Left lung (tissue), 4 donors: ENCODE measurements at regions not wholly inside any gene's neighbourhood (a gene's known extent, or its start where the extent isn't known, plus 50 kb on each side); places are given as distances from the start of the nearest gene placed in this dataset.

Experiments
- ATAC-seq: fragments of 200-7000 bp; cut with Tn5 transposase; one replicate; pipeline ENCODE4 v1.9.1; 2020; ENCODE audit warnings: moderate library complexity
- DNase-seq, 4 donors: peaks; one replicate each; pipeline ENCODE4 v3.0.0-alpha.2; 2013 to 2020
- H3K27ac ChIP-seq, 2 donors: fragments of 200-600 bp; sonication (generic) in 1 of 2; one replicate each; pipeline versions ENCODE4 v1.5.0 to v1.8.0; 2020 to 2021
- H3K27me3 ChIP-seq, 2 donors: fragments of 200-600 bp; sonication (generic) in 1 of 2; one replicate each; pipeline versions ENCODE4 v1.5.0 to v1.8.0; 2020 to 2021
- H3K36me3 ChIP-seq, 2 donors: fragments of 200-600 bp; sonication (generic) in 1 of 2; one replicate each; pipeline versions ENCODE4 v1.5.0 to v1.8.0; 2020 to 2021
- H3K4me1 ChIP-seq, 2 donors: fragments of 200-600 bp; one replicate each; pipeline ENCODE4 v1.8.0; 2021
- H3K4me3 ChIP-seq, 2 donors: fragments of 200-600 bp; sonication (generic) in 1 of 2; one replicate each; pipeline versions ENCODE4 v1.5.0 to v1.8.0; 2020 to 2021; ENCODE audit warnings: mild to moderate bottlenecking in 1 of 2
- H3K9me3 ChIP-seq, 2 donors: fragments of 200-600 bp; sonication (generic) in 1 of 2; one replicate each; pipeline versions ENCODE4 v1.5.0 to v1.8.0; 2020 to 2021
- CTCF ChIP-seq, 2 donors: fragments of 200-600 bp; sonication (generic) in 1 of 2; IDR thresholded peaks; one replicate each; pipeline versions ENCODE4 v1.5.0 to v1.8.0; 2021; ENCODE audit warnings: antibody characterized with exemption in 2 of 2
- intact Hi-C, 2 donors: fragments of 100-400 bp; cut with DNase I; formaldehyde crosslinking; loops; one replicate each; pipeline versions ENCODE4 v1.11.2 to v1.14.2; 2022
- donor health status: DM: no; HTN: yes; CAD: no.
- donor health status: DM: no; HTN: no; CAD: no.

- Histone ChIP-seq H3K27me3 (no peaks in the 10 kb centered on the region), H3K4me3 (no peak overlapping the region), H3K36me3 (no peaks in the 10 kb centered on the region), H3K27ac (no peak overlapping the region), H3K9me3 (peaks cover 0 to under 1% of the 10 kb centered on the region in 2 donors), H3K4me1 (no peaks in the 10 kb centered on the region)
- ATAC-seq (no peak), DNase-seq (no peak)
- no peak for TF ChIP-seq CTCF (IDR thresholded peaks at IDR 0.05)
- intact Hi-C loops: no loop called here
Observed at GRCh38 chr5:85517386-85517785, 1100.4 kb upstream of the COX7C start.

- TF ChIP-seq CTCF (IDR thresholded peaks at IDR 0.05): no peak
- no peak for DNase-seq
- Histone ChIP-seq H3K36me3 (no peaks in the 10 kb centered on the region), H3K4me1 (no peaks in the 10 kb centered on the region), H3K9me3 (no peaks in the 10 kb centered on the region), H3K4me3 (no peak overlapping the region), H3K27me3 (no peaks in the 10 kb centered on the region), H3K27ac (no peak overlapping the region)
- intact Hi-C loops: no loop called here
- ATAC-seq: no peak
Observed at GRCh38 chr5:85533341-85534047, 1084.2 kb upstream of the COX7C start.

- intact Hi-C loops: no loop called here
Observed at GRCh38 chr5:85538362-85538761, 1079.4 kb upstream of the COX7C start.

GRCh38 chr5:85545129-85545528 is 1072.6 kb upstream of the COX7C start:
- intact Hi-C loops: no loop called here

More at GRCh38 chr5:85538362-85538761, 1079.4 kb upstream of the COX7C start:
- no peak overlapping the region for H3K4me3 ChIP-seq
- H3K9me3 ChIP-seq: no peaks in the 10 kb centered on the region
- DNase-seq: no peak
- no peak overlapping the region for H3K27ac ChIP-seq
- H3K36me3 ChIP-seq: no peaks in the 10 kb centered on the region
- no peaks in the 10 kb centered on the region for H3K27me3 ChIP-seq
- H3K4me1 ChIP-seq: no peaks in the 10 kb centered on the region
- TF ChIP-seq CTCF (IDR thresholded peaks at IDR 0.05): no peak
- no peak for ATAC-seq

GRCh38 chr5:85549229-85549628 is 1068.5 kb upstream of the COX7C start:
- Histone ChIP-seq H3K4me3 (no peak overlapping the region), H3K36me3 (no peaks in the 10 kb centered on the region), H3K4me1 (no peaks in the 10 kb centered on the region), H3K9me3 (peaks cover 0 to 30% of the 10 kb centered on the region in 2 donors), H3K27me3 (no peaks in the 10 kb centered on the region), H3K27ac (no peak overlapping the region)
- TF ChIP-seq CTCF (IDR thresholded peaks at IDR 0.05): no peak
- ATAC-seq (no peak), DNase-seq (peak in 1 of 4 donors; percentile 58)
- intact Hi-C loops: no loop called here

More at GRCh38 chr5:85545129-85545528, 1072.6 kb upstream of the COX7C start:
- DNase-seq (no peak), ATAC-seq (no peak)
- H3K4me3 ChIP-seq: no peak overlapping the region
- H3K4me1 ChIP-seq: no peaks in the 10 kb centered on the region
- H3K27me3 ChIP-seq: no peaks in the 10 kb centered on the region
- no peaks in the 10 kb centered on the region for H3K36me3 ChIP-seq
- no peak overlapping the region for H3K27ac ChIP-seq
- no peak for TF ChIP-seq CTCF (IDR thresholded peaks at IDR 0.05)
- H3K9me3 ChIP-seq: peaks cover 0 to 6% of the 10 kb centered on the region in 2 donors
